Right ventricle myocardium superior (tissue), 1 donor: ENCODE measurements at regions not wholly inside any gene's neighbourhood (a gene's known extent, or its start where the extent isn't known, plus 50 kb on each side); places are given as distances from the start of the nearest gene placed in this dataset.
"Not testable (repeated sequence)": the region's sequence is repeated elsewhere in the genome, so short reads cannot be mapped to it uniquely, and the experiment has no call there.

Source experiments
- ATAC-seq: fragments of 200-7000 bp; cut with Tn5 transposase; one replicate; pipeline ENCODE4 v1.9.1; 2020; ENCODE audit warnings: mild to moderate bottlenecking; ENCODE audit not compliant: poor library complexity
- DNase-seq: peaks from one replicate; pipeline ENCODE4 v3.0.0-alpha.2; 2020
- intact Hi-C: fragments of 100-400 bp; cut with DNase I; formaldehyde crosslinking; loops from one replicate; pipeline ENCODE4 v1.11.2; 2022
- donor health status: DM: no; HTN: yes; CAD: no; lungs with severe emphysema.

- DNase-seq, intact Hi-C loops: not testable (repeated sequence)
- ATAC-seq = peak; percentile 78
Observed at GRCh38 chr2:111376971-111377352, 256.2 kb downstream of the BCL2L11 start.

GRCh38 chr2:111377386-111377959 is 256.8 kb downstream of the BCL2L11 start:
- ATAC-seq, DNase-seq, intact Hi-C loops: not testable (repeated sequence)

GRCh38 chr2:111378348-111378747 is 257.6 kb downstream of the BCL2L11 start:
- intact Hi-C loops, DNase-seq, ATAC-seq: not testable (repeated sequence)

GRCh38 chr2:111380733-111381439 is 260.2 kb downstream of the BCL2L11 start:
- ATAC-seq, intact Hi-C loops, DNase-seq: not testable (repeated sequence)

GRCh38 chr2:111381530-111382306 is 261.0 kb downstream of the BCL2L11 start:
- intact Hi-C loops, ATAC-seq, DNase-seq: not testable (repeated sequence)

GRCh38 chr2:111382507-111382906 is 261.8 kb downstream of the BCL2L11 start:
- ATAC-seq, DNase-seq, intact Hi-C loops: not testable (repeated sequence)

- DNase-seq, intact Hi-C loops, ATAC-seq: not testable (repeated sequence)
Observed at GRCh38 chr2:111383311-111383710, 262.6 kb downstream of the BCL2L11 start.

GRCh38 chr2:111385226-111385957 is 264.7 kb downstream of the BCL2L11 start:
- ATAC-seq, intact Hi-C loops: not testable (repeated sequence)

GRCh38 chr2:111390605-111391004 is 269.9 kb downstream of the BCL2L11 start:
- intact Hi-C loops, ATAC-seq, DNase-seq: not testable (repeated sequence)

More at GRCh38 chr2:111385226-111385957, 264.7 kb downstream of the BCL2L11 start:
- DNase-seq = not testable (repeated sequence)

GRCh38 chr2:111395350-111396128 is 274.8 kb downstream of the BCL2L11 start:
- intact Hi-C loops, DNase-seq, ATAC-seq: not testable (repeated sequence)

GRCh38 chr2:111400598-111401253 is 280.0 kb downstream of the BCL2L11 start:
- peak; percentile 91 for ATAC-seq
- DNase-seq, intact Hi-C loops: not testable (repeated sequence)

GRCh38 chr2:111401270-111402140 is 280.8 kb downstream of the BCL2L11 start:
- ATAC-seq, intact Hi-C loops, DNase-seq: not testable (repeated sequence)

- DNase-seq, intact Hi-C loops, ATAC-seq: not testable (repeated sequence)
Observed at GRCh38 chr2:111402450-111402849, 281.7 kb downstream of the BCL2L11 start.

GRCh38 chr2:111403287-111403686 is 282.6 kb downstream of the BCL2L11 start:
- intact Hi-C loops, DNase-seq, ATAC-seq: not testable (repeated sequence)

GRCh38 chr2:111406616-111407015 is 285.9 kb downstream of the BCL2L11 start:
- ATAC-seq, intact Hi-C loops, DNase-seq: not testable (repeated sequence)

- DNase-seq, intact Hi-C loops, ATAC-seq: not testable (repeated sequence)
Observed at GRCh38 chr2:111407632-111408194, 287.0 kb downstream of the BCL2L11 start.
